ENCODE measurements at regions not wholly inside any gene's neighbourhood (a gene's known extent, or its start where the extent isn't known, plus 50 kb on each side); places are given as distances from the start of the nearest gene placed in this dataset.
"Not testable (repeated sequence)": the region's sequence is repeated elsewhere in the genome, so short reads cannot be mapped to it uniquely, and the experiment has no call there.

GRCh38 chr2:8370258-8370802 lies 311.5 kb upstream of the ID2 start:
- no peak for DNase-seq (ENCODE audit: low spot score)

- DNase-seq (ENCODE audit: low spot score): no peak
Observed at GRCh38 chr2:8371653-8372052, 310.2 kb upstream of the ID2 start.

GRCh38 chr2:8374782-8375181 lies 307.1 kb upstream of the ID2 start:
- DNase-seq (ENCODE audit: low spot score): no peak

- DNase-seq (ENCODE audit: low spot score): no peak
Observed at GRCh38 chr2:8376603-8377410, 305.0 kb upstream of the ID2 start.

- DNase-seq (ENCODE audit: low spot score): no peak
Observed at GRCh38 chr2:8378016-8378810, 303.6 kb upstream of the ID2 start.

GRCh38 chr2:8379128-8379527 lies 302.7 kb upstream of the ID2 start:
- DNase-seq (ENCODE audit: low spot score): no peak

GRCh38 chr2:8379549-8379948 lies 302.3 kb upstream of the ID2 start:
- no peak for DNase-seq (ENCODE audit: low spot score)

GRCh38 chr2:8380026-8380425 lies 301.8 kb upstream of the ID2 start:
- no peak for DNase-seq (ENCODE audit: low spot score)

- no peak for DNase-seq (ENCODE audit: low spot score)
Observed at GRCh38 chr2:8380566-8380965, 301.3 kb upstream of the ID2 start.

GRCh38 chr2:8382485-8382884 lies 299.4 kb upstream of the ID2 start:
- DNase-seq (ENCODE audit: low spot score): no peak

- not testable (repeated sequence) for DNase-seq (ENCODE audit: low spot score)
Observed at GRCh38 chr2:8386748-8387147, 295.1 kb upstream of the ID2 start.

- no peak for DNase-seq (ENCODE audit: low spot score)
Observed at GRCh38 chr2:8388781-8389180, 293.1 kb upstream of the ID2 start.

GRCh38 chr2:8389431-8390108 lies 292.3 kb upstream of the ID2 start:
- no peak for DNase-seq (ENCODE audit: low spot score)

- no peak for DNase-seq (ENCODE audit: low spot score)
Observed at GRCh38 chr2:8391126-8391525, 290.7 kb upstream of the ID2 start.

GRCh38 chr2:8391584-8391983 lies 290.3 kb upstream of the ID2 start:
- DNase-seq (ENCODE audit: low spot score): no peak

- DNase-seq (ENCODE audit: low spot score): no peak
Observed at GRCh38 chr2:8392098-8392866, 289.6 kb upstream of the ID2 start.

GRCh38 chr2:8393506-8393905 lies 288.4 kb upstream of the ID2 start:
- no peak for DNase-seq (ENCODE audit: low spot score)

GRCh38 chr2:8394131-8394530 lies 287.7 kb upstream of the ID2 start:
- no peak for DNase-seq (ENCODE audit: low spot score)

GRCh38 chr2:8394569-8395359 lies 287.1 kb upstream of the ID2 start:
- no peak for DNase-seq (ENCODE audit: low spot score)

- no peak for DNase-seq (ENCODE audit: low spot score)
Observed at GRCh38 chr2:8395718-8396117, 286.1 kb upstream of the ID2 start.

Data from H4 (cell line).